ENCODE measurements at regions not wholly inside any gene's neighbourhood (a gene's known extent, or its start where the extent isn't known, plus 50 kb on each side); places are given as distances from the start of the nearest gene placed in this dataset.

- TF ChIP-seq CTCF (IDR thresholded peaks at IDR 0.05) (no peak), POLR2A (IDR thresholded peaks at IDR 0.05) (no peak)
Observed at GRCh38 chr2:118678985-118679384, 168.5 kb downstream of the EN1 start.

Measured in thyroid gland (tissue), 4 donors.